ENCODE measurements at regions not wholly inside any gene's neighbourhood (a gene's known extent, or its start where the extent isn't known, plus 50 kb on each side); places are given as distances from the start of the nearest gene placed in this dataset.

DNA sequence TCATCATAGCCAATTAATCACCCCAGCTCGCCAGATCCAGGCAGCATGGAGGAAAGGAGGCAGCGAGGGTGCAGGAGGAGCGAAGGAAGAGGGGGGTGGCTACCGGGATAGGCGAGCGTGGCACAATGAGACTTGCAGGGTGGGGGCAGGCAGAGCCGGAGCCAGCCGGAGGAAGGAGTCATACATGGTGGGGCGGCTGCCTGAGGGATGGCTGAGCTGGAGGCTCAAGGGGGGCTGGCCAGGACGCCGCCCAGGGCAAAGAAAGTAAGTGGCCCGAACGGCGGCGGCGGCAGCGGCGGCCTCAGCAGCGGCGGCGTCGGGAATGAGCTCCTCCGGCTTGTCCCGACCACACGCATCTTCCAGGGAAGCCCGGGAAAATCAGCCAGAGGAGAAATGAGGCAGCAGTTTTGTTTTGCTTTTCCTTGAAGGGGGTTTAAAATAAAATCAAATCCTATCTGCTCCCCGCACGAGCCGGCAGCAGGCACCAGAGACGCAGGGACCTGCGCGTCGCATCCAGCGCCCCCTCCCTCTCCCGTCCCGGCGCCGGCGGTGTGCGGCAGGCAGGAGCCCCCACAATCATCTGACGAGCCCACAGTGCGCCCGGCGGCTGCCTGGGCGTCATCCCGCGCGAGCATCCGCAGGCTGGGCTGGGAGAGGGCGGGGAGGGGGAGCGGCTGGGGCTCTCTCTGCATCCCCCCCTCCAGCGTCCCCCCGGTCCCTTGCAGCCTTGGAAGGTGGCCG lies 263.6 kb downstream of the CTTN start:
- DNase-seq: no peak

DNA sequence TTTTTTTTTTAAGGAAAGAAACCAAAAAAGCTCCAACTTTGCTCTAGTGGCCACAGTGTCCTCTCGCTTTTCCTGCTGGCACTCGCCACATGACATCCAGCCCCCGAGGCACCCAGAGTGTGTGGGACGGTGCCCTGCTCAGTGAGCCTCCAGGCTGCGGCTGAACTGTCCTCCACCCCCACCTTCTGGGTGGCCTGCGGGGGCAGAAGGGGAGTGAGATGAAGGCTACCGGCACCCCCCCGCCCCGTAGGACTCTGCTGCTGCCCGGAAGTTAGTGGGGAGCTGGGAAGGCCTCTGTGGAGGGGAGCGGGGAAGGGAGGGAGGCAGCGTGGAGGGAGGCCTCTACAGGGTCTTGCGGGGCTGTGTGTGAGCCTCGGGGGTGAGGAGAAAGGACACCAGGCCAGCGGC lies 264.4 kb downstream of the CTTN start:
- no peak for DNase-seq

DNA sequence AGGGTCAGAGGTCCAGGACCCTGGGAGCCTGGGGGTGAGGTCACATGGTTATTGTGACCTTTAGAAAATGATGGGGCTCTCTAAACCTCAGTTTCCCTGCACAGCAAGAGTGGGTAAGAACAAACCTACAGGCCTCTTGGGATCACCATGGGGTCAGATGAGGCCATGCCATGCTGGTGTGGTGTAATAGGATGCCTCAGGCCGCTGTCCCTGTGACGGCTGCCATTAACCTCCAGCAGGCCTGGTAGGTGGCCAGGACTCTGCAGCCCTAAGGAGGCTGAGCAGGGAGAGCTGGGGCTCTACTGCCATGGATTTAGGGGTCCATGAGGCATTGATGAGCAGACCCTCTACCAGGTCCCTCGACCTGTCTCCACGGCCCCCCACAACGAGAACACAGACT lies 265.5 kb downstream of the CTTN start:
- DNase-seq: no peak

DNA sequence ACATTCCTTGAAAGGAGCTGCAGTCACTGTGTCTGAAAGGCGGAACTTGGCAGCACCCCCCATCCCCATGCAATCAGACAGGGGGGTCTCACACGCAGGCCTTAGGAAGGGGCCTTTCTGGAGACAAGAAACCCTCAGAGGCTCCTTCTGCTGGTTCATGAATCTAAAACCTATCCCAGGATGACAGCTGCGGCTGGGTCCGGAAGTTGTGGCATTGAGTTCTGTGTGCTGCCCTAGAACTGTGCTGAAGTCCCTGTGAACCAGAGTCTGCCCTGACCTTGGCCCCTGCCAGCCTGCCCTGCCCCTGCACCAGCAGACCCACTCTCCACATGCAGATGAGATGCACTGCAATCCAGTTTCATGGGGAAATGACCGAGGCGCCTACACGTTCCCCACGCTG lies 268.0 kb downstream of the CTTN start:
- no peak for DNase-seq

DNA sequence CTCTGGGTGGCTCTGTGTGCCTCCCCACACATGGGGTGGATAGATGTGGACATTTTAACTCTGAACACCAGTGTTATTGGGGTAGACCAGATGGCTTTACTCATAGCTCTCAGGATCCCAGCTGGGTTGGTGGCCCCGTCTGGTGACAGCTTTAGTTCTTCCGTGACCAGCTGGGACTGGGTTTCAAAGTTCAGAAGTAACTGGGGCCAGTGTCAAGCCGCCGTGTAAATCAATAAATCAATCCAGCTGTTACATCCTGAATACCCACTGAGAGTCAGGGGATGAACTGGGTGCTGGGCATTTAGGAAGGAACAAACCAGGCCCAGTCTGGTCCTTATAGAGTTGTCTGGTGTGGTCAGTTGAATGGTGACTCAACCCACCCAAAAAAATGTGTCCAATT lies 269.4 kb downstream of the CTTN start:
- no peak for DNase-seq

DNA sequence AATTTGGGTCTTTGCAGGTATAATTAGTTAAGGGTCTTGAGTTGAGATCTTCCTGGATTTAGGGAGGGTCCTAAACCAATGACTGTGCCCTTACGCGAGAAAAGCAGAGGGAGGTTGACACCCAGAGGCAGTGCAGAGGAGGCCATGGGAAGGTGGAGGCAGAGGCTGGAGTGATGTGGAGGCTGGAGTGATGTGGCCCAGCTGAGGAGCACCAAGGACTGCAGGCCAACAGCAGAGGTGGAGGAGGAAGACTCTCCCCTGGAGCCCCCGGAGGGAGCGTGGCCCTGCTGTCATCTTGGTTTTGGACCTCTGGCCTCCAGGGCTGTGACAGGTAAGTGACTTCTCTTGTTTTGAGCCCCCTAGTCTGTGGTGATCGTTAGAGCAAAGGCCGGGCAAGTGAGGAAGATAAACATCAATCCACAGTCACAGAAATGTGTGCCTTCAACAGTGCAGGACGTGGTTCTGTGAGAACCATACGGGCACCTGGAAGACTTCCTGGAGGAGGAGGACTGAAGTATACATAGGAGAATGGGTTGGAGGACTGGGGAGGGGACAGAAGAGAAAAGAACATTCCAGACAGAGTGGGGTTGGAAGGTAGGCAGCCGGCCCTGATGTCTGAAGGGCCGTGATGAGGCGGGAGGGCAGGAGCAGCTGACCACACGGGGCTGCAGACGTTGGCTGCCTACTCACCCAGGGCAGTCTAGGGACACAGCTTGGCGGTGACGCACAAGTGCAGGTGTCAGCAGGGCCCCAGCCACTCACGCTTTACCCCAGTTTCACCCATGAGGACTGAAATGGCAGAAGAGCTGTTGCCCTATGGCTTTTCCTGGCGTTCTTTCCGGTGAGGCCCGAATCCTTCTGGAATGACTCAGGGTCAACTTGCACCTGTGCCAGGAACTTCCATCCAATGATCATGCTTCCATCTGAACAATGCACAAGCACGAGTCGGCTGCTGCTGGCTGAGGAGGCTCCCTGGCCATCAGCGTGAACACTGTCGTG lies 270.2 kb downstream of the CTTN start:
- DNase-seq: no peak

DNA sequence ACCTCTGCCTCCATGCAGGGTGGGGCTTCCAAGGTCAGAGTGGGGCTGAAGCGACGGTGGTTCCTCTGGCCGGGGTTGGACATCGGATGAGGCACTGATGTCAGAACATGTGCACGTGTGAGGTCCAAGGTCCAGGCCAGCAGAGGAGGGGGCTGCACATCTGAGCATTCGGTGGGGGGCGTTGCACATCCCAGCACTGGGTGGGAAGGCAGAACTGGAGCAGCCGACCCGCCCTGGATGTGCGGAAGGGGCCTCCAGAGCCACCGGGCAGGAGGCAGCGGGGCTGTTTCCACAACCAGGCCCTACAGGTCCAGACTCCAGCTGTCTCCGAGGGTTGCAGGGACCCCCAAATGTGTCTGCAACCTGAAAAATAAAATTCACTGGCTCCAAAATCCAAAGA lies 271.0 kb downstream of the CTTN start:
- DNase-seq: no peak

DNA sequence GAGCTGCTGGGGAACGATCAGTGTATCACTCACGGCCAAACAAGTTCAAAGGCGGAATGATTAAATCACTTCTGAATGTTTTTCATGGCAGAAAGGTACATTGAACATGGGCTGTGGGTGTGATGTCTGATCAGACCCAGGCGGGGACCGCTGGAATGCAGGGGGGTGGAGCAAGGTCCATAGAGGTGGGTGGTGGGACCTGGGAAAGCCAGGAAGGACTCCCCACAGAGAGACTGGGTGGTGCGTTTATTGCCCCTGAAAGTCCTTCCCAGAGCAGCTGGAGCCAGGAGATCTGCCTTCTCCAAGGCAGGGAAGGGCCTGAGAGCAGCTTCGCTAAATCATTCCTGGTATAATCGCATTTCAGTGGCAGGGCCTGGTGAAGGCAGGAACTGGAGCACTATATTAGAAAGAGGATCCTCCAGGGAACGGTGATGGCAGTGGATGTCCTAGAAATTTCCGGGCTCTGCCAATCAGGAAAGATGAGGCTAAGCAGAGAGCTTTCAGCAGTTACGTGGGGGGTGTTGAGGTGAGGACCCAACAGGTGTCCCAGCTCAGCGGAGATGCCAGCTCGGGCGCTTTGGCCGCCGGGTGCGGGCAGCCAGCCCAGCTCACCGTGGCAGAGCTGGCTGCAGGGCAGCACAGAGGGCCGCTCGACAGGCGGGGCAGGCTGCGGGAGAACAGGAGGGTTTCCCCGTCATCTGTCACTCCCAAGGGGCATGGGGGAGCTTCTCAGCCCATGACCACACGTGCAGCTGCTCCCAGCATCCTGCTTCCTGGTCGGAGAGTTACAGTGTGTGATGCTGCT lies 271.7 kb downstream of the CTTN start:
- no peak for DNase-seq

DNA sequence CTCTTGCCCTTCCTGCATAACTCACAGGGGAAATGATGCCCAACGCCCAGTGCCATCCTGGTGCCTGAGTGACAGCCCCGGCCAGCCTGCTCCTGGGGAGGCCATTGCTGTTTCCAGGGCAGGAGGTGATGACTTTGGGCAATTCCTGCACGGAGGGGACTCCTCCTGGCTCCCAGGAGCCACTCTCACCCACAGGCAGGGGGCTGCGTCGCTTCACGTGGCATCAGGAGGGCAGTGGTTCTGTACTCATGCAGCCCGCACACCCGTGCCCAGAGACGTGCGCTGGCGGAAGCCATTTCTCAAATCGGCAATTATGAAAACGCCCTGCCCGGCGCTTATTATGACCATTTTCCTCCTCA lies 272.3 kb downstream of the CTTN start:
- no peak for DNase-seq

DNA sequence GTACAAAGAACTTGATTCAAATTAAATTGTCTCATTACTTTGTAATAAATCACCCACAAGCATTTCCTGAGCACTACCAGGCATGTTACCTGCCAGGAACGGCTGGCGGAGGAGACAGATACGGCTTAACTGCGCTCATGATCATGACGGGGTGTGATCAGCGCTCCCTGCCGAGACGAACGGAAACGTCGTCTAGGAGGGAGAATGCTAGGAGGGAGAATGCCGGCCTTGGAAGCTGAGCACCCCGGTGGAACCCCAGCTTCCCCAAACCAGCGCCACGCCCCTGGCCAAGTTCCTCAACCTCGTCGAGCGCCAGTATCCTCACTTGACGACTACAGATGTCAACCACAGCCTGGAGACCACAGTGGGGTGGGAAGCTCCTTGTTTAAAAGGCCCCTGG lies 272.8 kb downstream of the CTTN start:
- DNase-seq: no peak

DNA sequence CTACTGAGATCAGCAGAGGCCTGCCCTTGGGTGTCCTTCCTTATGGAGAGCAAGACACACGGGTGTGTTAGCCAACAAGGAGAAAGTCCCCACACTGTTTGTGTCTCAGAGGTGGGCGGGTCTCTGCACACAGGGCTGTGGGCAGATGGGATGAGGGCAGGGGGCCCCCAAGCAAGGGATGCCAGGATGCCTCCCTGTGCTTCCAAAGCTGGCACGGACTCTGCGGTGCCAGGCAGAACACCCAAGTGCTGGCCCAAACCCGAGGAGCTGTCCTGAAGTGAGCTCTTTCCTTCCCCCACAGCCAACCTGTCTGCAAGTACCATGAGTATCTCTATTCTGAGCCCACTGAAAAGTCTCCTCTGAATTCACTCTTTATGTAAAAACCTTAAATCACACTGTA lies 273.3 kb downstream of the CTTN start:
- DNase-seq: no peak

DNA sequence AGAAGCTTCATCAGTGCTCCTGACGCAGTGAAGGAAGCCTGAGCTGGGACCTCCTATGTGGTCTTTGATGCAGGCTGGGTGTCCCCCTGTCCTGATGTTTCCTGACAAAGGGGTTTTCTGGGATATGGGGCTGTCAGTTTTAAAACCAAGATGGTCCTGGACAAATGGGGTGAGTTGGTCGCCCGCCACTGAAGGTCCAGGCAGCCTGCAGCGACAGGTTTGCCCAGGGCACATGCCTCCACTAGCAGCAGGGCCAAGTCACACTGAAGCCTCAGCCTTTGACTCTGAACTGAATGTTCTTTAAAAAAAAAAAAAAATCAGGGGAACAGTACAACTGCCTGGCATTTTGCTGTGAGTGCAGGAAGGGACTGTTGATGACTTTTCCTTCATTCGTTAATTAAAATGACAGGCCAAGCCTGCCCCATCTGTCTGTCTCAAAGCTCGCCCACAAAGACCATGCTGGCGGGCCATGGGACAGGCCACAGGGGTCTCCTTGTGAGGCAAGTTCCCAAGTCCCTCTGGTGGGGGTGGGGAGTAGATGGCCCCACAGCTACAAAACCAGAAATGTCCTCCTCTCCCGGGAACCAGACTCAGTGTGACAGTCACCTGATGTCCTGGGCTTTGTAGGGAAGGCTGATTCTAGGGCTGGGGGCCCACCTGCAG lies 274.8 kb downstream of the CTTN start:
- DNase-seq: no peak

DNA sequence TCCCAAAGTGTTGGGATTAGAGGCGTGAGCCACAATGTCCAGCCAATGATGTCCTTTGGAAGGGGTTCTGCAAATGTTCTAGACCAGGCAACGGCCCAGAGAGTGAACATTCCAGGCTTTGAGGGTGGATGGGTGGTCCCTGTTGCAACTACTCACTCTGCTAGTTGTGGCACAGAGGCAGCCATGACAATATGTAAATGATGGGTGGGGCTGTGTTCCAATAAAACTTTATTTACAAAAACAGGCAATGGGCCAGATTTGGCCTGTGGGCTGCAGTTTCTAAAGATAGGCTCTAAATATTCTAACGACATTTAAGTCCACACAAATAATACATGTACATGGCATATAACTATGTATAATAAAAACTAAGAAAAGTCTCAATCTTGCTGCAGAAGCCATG lies 276.3 kb downstream of the CTTN start:
- no peak for DNase-seq

DNA sequence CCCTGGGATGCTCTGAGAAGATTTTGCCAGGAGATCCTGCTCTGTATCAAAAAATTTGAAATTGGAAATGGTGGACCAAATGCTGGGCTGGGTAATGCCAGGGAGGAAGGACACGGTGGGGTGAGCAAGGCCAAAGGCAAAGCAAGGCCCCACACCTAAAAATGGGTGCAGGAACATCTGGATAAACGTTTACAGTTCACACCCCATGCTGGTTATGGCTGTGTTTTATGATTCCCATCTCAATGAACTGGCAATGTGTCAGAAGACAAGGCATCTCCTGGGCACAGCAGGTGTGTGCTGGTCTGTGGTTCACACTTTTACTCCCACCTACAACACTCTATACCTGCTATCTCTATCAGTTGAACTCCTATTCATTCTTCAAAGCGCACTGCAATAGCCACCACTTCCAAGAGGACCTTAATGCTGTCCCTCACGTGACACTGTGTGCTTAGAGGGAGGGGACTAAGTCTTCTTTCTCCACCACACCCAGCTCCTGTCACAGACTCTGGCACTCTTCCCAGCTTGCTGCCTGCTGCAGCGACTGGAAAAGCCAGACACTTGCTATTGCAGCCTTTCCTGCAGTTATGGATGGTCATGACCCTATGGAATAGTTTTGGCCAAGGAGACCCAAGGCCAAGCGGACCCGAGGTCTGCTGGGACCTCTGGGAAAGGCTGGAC lies 277.5 kb downstream of the CTTN start:
- DNase-seq: no peak

DNA sequence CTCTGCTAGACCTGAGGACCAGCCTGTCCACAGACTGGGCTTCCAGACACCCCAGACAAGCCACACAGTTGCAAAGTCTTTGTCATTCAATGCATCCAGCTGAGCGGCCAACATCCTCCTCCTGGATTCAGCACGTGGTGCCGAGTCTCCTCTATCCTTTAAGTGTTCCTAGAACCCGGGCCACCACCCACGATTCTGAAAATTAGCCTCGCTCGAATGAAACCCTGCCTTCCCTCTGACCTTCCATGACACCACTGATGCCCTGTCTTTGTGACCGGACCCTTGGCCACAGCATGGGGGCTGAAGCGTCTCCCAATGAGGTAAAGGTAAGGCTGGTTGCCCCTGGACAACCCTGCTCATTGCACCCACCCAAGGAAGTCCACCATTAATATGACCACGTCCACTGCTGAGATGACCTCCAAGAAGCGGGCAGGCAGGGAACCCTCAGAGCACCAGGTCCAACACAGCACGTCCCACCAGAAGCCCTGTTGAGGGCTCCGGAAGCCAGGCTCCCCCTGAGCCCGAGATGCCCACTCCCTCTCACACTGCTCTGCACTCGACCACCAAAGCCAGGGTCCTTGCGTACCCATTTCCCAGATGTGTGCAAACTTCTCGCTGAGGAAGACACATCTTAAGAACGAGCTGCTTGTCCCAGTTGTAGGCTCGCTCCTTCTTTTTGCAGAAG lies 279.0 kb downstream of the CTTN start:
- no peak for DNase-seq

DNA sequence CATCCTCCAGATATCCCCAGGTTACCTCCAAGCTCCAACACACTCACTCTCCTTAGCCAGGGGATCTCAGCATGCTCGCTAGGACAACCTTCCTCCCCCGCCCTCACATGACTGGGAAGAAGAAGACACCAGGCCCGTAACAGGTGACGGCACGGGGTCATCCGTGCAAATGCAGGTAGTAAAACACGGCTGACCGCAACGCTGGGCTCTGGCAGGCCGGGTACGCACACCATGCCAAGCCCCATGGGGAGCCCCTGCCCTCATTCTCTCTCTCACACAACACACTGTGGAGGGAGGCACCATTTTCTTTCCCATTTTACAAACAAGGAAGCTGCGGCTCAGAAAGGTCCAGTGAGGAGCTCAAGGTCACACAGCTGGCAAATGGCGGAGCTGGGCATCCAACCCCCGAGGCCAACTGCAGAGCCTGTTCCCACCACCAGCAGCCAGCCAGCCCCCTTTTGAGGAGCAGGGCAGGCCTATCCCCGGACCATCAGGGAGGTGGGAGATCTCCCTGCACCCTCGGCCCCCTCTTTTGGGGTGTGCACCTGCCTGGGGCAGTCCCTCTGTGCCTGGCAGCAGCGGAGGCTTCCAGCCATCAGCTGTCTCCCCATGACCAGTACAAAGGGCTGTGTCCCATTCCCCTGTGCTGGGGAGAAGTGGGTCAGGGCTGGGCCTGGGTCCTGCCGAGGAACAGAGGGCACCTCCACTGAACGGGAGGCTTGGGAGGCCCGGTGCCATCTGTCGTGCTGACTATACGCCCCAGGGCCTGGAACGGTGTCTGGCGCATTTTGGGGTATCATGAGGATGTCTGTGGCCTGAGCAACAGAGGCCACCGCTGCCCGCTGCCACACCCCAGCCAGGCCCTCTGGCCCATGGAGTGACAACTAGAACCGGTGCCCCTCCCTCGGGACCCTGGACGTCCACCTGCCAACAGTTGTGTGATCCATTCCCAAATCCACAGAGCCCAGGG lies 280.9 kb downstream of the CTTN start:
- no peak for DNase-seq

DNA sequence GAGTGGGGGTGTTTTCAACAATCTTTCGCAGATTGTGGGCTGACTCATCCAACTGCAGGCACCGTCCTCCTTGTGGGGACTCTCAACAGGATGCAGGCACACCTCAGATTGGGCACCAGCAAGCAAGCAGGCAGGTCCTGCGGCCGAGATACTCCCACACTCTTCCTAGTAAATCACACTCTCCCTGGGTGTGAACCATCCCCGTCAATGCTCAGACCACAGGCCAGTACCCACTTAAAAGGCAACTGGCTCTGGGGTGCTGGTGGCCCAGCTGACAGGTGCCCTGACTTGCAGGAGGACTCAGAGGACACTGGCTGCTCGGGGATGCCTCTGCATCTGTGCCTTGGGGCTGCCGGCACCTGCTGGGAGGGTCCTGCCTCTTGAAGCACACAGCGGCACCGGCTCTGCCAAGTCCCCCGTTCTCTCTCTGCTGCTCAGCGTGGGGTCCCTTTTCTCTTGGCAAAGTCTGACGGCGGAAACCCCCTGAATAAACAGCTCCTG lies 282.5 kb downstream of the CTTN start:
- DNase-seq: no peak

DNA sequence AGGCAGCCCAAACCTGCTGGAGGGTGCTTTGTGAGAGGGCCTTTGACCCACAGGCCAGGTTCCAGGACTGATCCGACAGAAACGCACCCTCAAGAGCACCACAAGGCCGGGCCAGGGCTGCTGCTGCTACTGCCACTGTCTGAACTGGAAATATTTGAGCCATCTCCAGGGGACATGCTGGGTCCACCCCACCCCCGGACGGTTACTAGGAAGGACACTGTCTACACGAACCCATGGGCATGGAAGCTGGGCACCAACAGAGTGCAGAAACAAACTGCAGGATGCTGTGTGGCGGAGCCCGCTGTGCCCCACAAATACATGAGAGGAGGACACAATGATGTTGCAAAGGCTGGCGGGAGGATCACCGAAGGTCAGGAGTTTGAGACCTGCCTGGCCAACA lies 283.7 kb downstream of the CTTN start:
- no peak for DNase-seq

DNA sequence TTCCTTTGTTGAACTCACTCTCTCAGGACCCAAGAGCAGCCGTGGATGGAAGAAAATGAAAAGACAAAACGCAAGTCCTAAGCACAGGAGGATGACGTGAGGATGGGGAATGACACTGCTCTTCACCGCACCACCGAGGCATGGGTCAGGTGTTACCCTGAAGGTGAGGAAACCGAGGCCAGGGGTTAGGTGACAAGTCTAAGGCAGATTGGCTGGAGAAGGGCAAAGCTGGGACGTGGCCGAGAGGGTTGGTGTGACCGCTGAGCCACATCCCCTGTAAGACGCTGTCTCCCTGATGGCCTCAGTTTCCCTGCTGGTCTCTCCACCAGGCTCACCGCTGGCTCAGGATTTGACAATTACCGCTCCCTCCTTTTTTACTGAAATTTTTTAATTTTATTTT lies 284.4 kb downstream of the CTTN start:
- no peak for DNase-seq

DNA sequence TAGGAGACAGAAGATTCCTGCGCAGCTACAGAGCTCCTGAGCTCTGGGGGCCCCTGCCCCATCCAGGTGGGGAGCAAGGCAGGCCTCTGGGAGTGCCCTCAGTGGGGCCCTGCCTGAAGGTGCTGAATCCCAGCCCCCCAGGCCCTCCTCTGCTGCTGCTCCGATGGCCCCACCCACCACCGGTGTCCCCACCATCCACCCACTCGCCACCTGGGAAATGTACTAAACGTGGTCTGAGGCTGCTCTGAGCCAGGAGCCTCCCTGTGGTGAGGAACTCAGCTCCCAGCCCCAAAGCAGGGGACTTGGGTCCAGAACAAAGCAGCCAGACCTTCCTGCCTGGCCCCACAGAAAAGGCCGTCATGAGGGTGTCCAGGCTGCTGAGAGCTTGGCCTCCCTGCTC lies 289.4 kb downstream of the CTTN start:
- no peak for DNase-seq
